Activated CD4-positive, CD25-positive, alpha-beta regulatory T cell treated with anti-CD3 and anti-CD28 coated beads, Interleukin-2, amount 50 U/mL, for 72 hours (primary cell): ENCODE measurements at regions not wholly inside any gene's neighbourhood (a gene's known extent, or its start where the extent isn't known, plus 50 kb on each side); places are given as distances from the start of the nearest gene placed in this dataset.

ENCODE experiments used
- DNase-seq: peaks from one replicate; pipeline ENCODE4 v3.0.0; 2021

- no peak for DNase-seq
Observed at GRCh38 chr3:82938821-82939328, 1177.4 kb upstream of the GBE1 start.

- no peak for DNase-seq
Observed at GRCh38 chr3:82927309-82928253, 1166.1 kb upstream of the GBE1 start.

GRCh38 chr3:82891028-82891427 lies 1129.6 kb upstream of the GBE1 start:
- DNase-seq = no peak

- no peak for DNase-seq
Observed at GRCh38 chr3:82883072-82883471, 1121.6 kb upstream of the GBE1 start.

DNA sequence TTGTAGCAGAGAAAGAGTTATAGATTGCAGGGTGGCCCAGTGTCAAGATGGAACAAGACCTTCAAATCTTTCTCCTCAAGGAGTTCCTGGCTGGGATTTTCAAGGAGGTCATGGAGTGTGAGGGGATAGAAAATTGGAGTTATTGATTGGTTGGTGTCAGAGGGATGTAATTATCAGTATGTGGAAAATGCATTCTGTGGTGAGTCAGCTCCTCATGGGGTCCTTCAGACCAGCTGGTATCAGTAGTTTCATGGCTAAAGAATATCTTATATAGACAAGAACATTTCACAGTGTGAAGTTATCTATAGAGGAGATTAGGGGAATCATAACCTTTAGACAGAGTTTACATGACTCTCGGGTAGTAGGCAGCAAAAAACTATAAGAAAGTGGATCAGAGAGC lies 1114.0 kb upstream of the GBE1 start:
- DNase-seq = no peak

- DNase-seq = no peak
Observed at GRCh38 chr3:82839871-82840270, 1078.4 kb upstream of the GBE1 start.

DNA sequence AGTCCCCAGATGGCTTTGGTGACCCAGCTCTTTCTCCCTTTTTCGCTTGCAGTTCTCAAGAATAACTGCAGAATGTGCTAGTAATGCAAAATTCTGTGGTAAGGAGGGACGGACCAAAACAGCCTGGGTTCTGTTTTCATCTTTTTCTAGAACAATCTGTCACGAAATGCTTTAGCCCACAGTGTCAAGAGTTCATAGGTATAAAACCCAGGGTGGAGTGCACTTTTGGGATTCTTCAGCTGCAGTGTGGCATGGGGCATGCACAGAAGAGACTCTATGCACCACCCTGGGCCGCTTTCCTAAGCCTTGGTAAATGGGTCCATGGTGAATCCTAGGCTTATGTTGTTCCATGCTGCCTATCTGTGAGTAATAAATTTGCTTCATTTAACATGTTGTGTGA lies 1072.7 kb upstream of the GBE1 start:
- no peak for DNase-seq

DNA sequence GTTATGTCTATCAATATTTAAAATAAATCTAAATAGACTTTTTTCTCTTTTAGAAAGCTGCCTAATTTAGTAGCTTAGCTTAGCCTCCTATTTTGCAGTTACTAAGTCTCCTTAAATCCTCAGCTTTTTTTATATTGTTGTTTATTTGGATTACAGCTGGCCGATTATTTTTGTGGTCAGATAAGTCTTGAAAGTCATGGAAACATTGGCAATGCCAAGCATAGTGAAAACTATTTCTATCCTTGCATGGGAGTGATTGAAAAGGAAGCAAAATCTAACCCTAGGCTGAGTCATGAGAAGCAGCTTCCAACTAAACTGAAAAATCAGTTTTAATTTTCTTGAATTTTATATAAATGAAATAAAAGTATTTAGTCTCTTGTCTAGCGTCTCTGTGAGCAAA lies 1063.0 kb upstream of the GBE1 start:
- DNase-seq = no peak

GRCh38 chr3:82816086-82816485 lies 1054.6 kb upstream of the GBE1 start:
- no peak for DNase-seq

DNA sequence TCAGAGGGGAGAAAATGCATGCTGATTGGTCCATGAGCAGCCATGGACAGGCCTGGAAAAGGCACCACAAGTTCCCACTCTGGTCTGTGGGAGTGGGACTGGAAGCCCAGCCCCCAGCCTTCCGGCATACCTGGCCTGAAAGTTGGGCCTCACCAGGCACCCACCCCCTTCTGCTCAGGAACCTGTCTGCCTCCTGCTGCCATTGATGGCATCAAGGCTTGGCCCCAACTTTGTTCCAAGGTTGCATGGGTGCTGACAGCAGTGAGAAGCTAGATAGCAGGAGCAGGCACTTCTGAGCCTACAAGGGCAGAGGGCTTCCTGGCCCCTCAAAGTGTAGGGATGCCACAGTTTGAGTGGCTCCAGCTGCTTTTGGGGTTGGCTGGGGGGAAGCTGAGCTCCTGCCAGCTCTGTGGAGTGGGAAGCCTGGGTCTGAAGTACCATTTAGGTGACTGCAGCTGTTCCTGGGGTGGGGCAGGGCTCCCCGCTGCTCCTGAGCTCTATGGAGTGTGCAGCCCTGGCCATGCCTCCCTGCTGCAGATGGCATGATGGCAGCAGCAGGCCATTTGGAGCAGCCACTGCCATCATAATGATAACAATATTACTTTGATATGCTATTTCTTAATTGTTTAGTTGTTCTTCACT lies 1054.1 kb upstream of the GBE1 start:
- DNase-seq = no peak

- DNase-seq = no peak
Observed at GRCh38 chr3:82814660-82815059, 1053.2 kb upstream of the GBE1 start.

GRCh38 chr3:82807781-82808180 lies 1046.3 kb upstream of the GBE1 start:
- no peak for DNase-seq

DNA sequence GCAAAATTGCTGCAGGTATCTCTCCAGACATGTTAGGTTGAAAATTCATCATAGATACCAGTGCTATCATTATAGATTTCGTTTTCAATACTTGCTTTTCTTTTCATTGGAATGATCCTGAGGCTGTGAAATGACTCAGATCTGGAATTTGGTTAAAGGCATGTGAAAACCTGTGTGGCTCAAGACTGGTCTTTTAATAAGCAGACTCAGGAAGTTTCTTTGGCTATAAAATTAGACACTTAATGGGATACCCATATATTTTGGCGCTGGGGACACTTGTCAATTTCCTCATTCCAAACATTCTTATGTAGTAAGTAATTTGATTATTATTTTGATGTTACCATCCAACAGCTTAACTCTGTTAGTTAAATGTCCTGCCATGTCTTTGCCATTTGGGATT lies 1041.1 kb upstream of the GBE1 start:
- DNase-seq = no peak

DNA sequence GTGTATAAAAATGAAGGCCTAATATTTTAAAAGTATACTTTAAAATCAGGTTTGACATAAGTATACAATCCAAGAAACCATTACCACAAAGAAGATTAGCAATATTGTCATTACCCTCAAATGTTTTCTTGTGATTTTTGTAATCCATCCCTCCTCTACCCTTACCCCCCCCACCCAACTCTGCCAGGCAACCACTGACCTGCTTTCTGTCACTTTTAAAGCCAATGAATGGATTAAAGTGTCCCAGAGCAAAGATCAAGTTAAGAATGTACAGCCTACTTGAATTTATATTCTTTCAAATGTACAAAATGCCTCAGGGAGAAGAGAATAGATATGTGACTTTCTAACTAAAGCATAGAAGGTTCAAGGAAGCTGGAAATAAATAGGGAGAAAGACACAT lies 1038.8 kb upstream of the GBE1 start:
- no peak for DNase-seq

DNA sequence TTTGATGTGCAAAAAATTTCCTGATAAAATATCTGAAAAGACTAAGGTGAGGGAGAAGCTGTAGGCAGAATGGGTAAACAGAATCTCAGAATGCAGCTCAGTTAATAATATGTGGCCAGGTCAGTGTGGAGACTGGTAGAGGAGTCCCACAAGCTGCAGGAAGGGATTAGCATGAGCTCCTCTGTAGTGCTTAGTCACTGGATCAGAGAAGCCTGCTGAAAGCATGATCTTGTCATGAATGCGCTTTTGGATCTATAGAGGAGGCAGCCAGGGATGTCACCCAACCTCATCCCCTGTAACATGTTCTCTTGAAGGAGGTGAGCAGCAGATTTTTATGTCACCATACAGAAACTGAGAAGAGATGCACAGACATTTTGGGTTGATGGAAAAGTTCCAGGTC lies 1035.3 kb upstream of the GBE1 start:
- no peak for DNase-seq

DNA sequence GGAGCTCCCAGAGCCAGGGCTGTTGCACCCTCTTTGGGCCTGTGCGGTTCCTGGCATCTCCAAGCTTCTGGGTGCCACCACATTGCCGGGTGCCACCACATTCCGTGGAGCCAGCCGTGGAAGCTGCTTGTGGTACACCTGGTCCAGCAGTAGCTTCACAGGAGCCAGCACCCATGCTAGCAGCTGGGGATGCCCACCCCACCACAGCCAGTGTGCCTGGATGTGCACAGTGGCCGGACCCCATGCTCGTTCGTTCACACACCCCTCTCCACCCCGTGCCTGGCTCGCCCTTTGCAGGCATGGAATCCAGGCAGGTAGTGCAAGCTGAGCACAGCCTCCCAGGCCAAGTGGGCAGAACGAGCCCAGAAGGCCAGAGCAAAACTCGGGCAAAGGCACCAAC lies 1029.8 kb upstream of the GBE1 start:
- no peak for DNase-seq

- DNase-seq = no peak
Observed at GRCh38 chr3:82790307-82791097, 1029.1 kb upstream of the GBE1 start.

GRCh38 chr3:82783194-82783593 lies 1021.7 kb upstream of the GBE1 start:
- DNase-seq = no peak

DNA sequence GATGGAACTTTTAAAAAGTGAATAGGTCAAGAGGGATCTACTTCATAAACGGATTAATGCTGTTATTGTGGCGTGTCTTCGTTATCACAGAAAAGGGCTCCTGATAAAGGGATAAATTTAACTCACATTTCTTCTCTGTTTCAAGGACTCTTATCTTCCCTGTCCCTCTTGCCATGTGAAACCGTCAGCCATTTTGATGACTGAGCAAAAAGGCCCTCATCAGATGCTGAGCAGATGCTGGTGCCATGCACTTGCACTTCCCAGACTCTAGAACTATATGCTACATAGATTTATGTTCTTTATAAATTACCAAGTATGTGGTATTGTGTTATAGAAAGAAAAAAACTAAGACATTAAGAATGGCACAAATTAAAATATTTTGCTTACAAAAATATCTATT lies 1011.8 kb upstream of the GBE1 start:
- DNase-seq = no peak

DNA sequence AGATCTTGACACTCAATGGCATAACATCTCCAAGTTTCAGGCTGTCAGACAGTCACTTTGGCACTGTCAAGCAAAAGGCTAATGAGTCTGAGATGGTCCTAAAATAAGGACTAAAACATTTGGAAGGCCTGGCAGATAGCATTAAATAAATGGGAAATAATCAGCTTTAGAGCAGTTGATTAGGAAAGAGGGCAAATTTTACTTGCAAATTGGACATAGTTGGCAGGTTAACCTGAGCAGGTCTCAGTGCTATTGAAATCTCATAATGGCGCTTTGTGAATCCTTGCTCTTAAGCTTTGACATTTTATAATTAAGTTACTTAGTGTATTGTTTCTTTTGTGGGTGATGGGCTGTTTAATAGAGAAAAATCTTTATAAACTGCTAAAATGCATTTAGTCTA lies 1003.1 kb upstream of the GBE1 start:
- DNase-seq = no peak

DNA sequence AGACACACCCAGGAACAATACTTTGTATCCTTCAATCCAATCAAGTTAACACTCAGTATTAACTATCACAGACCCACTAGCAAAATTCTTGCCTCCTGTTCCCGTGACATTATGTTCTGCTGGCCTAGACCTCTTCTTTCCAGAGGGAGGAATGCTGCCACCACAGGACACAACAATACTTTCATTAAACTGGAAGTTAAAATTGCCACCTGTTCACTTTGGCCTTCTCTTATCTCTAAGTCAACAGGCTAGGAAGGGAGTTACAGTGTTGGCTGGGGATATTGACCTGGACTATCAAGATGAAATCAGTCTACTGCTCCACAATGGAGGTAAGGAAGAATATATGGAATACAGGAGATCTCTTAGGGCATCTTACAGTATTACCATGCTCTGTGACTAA lies 1000.4 kb upstream of the GBE1 start:
- DNase-seq = no peak

GRCh38 chr3:82745544-82745943 lies 984.1 kb upstream of the GBE1 start:
- DNase-seq = no peak

DNA sequence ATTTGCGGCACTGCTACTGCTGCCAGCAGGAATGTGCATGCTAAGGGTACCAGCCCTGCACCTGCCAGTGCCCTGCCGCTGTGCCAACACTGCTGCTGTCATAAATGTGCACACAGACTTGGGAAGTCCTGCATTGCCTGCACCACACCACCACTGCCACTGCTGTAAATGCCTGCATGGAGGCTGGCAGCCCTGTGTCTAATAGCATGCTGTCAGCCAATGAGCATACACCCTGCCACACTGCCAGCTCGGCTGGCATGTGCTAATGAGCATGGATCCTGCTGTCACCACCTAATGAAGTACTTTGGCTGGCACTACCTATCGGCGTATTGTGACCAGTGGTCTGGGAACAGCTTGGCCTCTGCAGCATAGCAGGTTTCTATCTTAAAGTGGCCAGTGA lies 981.8 kb upstream of the GBE1 start:
- no peak for DNase-seq

DNA sequence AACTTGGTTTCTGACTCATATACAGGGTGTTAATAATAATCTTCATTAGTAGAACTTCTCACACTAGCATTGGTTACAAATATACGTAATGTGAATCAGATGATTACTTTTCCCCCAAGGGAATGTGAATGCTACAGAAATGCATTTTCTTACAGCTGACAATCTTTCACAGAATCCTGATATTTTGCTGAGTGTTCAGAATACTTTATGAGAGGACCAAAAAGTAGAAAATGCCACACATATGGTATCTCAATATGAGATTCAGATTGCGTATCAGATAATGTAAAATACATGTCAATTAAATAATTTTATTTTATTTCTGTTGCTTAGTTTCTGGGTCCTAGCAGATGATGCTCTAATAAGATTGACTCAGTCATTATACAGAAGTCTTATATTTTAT lies 979.9 kb upstream of the GBE1 start:
- no peak for DNase-seq
